Activated CD8-positive, alpha-beta T cell treated with anti-CD3 and anti-CD28 coated beads, Interleukin-2, amount 10 ng/mL, durations not matched to agents 7 days and 5 days (primary cell): ENCODE measurements at regions not wholly inside any gene's neighbourhood (a gene's known extent, or its start where the extent isn't known, plus 50 kb on each side); places are given as distances from the start of the nearest gene placed in this dataset.

ENCODE experiments used
- ATAC-seq: fragments of 150-1000 bp; cut with Tn5 transposase; one replicate; pipeline ENCODE4 v1.10.0; 2021; ENCODE audit warnings: moderate library complexity
- CTCF ChIA-PET: fragments of 350-600 bp; sonication (Branson Sonifier 250); formaldehyde crosslinking; loops from one replicate; lab custom pipeline; 2021; ENCODE audit warnings: antibody characterized with exemption; lab: Charles Lee
- POLR2A ChIA-PET: fragments of 350-600 bp; sonication (Branson Sonifier 250); formaldehyde crosslinking; loops from one replicate; lab custom pipeline; 2021; ENCODE audit warnings: antibody characterized with exemption; lab: Charles Lee
- DNase-seq: peaks from one replicate; pipeline ENCODE4 v3.0.0-alpha.2; 2020
- H3K27ac Mint-ChIP-seq: one replicate; pipeline ENCODE4 v1.8.0; 2021; ENCODE audit warnings: mild to moderate bottlenecking, mixed read lengths
- H3K27me3 Mint-ChIP-seq: one replicate; pipeline ENCODE4 v1.8.0; 2021; ENCODE audit warnings: low read depth, mixed read lengths
- H3K36me3 Mint-ChIP-seq: one replicate; pipeline ENCODE4 v1.8.0; 2021; ENCODE audit warnings: low read depth, mixed read lengths
- H3K4me1 Mint-ChIP-seq: one replicate; pipeline ENCODE4 v1.8.0; 2021; ENCODE audit warnings: low read depth, mixed read lengths
- H3K4me3 Mint-ChIP-seq: one replicate; pipeline ENCODE4 v1.8.0; 2021; ENCODE audit warnings: mild to moderate bottlenecking, mixed read lengths
- H3K9me3 Mint-ChIP-seq: one replicate; pipeline ENCODE4 v1.8.0; 2022; ENCODE audit warnings: mixed read lengths; ENCODE audit not compliant: insufficient read depth

- DNase-seq = no peak
- Mint-ChIP-seq H3K9me3 (no peaks in the 10 kb centered on the region), H3K27me3 (peaks cover 27% of the 10 kb centered on the region), H3K4me3 (no peak overlapping the region), H3K4me1 (no peaks in the 10 kb centered on the region), H3K36me3 (no peaks in the 10 kb centered on the region), H3K27ac (no peak overlapping the region)
- no peak for ATAC-seq
- POLR2A ChIA-PET = no interaction called here
- CTCF ChIA-PET = no interaction called here
Measured at GRCh38 chr2:176963568-176964287, 248.9 kb upstream of the HNRNPA3 start.

- Mint-ChIP-seq H3K9me3 (no peaks in the 10 kb centered on the region), H3K4me3 (no peak overlapping the region), H3K36me3 (no peaks in the 10 kb centered on the region), H3K4me1 (no peaks in the 10 kb centered on the region), H3K27ac (no peak overlapping the region), H3K27me3 (peaks cover 11% of the 10 kb centered on the region)
- CTCF ChIA-PET = interaction anchor here (0.9 kb wide), 2 partner anchors 9 to 14 kb away, joined by 3 read pairs; no protein-coding TSS in a partner anchor
- DNase-seq (no peak), ATAC-seq (no peak)
- POLR2A ChIA-PET = no interaction called here
Measured at GRCh38 chr2:176967911-176968450, 244.6 kb upstream of the HNRNPA3 start.

- no peaks in the 10 kb centered on the region for H3K36me3 Mint-ChIP-seq
- ChIA-PET CTCF (no interaction called here), POLR2A (no interaction called here)
- no peak overlapping the region for H3K4me3 Mint-ChIP-seq
- H3K27me3 Mint-ChIP-seq = peaks cover 7% of the 10 kb centered on the region
- DNase-seq (no peak), ATAC-seq (no peak)
- H3K9me3 Mint-ChIP-seq = no peaks in the 10 kb centered on the region
- H3K4me1 Mint-ChIP-seq = no peaks in the 10 kb centered on the region
- no peak overlapping the region for H3K27ac Mint-ChIP-seq
Measured at GRCh38 chr2:176969642-176970359, 242.8 kb upstream of the HNRNPA3 start.

GRCh38 chr2:176976736-176977685 lies 235.6 kb upstream of the HNRNPA3 start:
- ATAC-seq (no peak), DNase-seq (no peak)
- Mint-ChIP-seq H3K36me3 (no peaks in the 10 kb centered on the region), H3K4me3 (no peak overlapping the region), H3K27ac (no peak overlapping the region), H3K4me1 (no peaks in the 10 kb centered on the region), H3K27me3 (peaks cover 16% of the 10 kb centered on the region), H3K9me3 (no peaks in the 10 kb centered on the region)
- ChIA-PET CTCF (interaction anchor here (1.2 to 1.6 kb wide), 2 partner anchors 9 to 172 kb away, joined by 3 read pairs; no protein-coding TSS in a partner anchor), POLR2A (interaction anchor here (0.6 kb wide), 1 partner anchor 149 kb away, joined by 3 read pairs; no protein-coding TSS in a partner anchor)

GRCh38 chr2:176978921-176979320 lies 233.7 kb upstream of the HNRNPA3 start:
- no peak overlapping the region for H3K27ac Mint-ChIP-seq
- ChIA-PET CTCF (no interaction called here), POLR2A (no interaction called here)
- no peak for ATAC-seq
- no peak overlapping the region for H3K4me3 Mint-ChIP-seq
- H3K9me3 Mint-ChIP-seq = no peaks in the 10 kb centered on the region
- H3K4me1 Mint-ChIP-seq = no peaks in the 10 kb centered on the region
- H3K36me3 Mint-ChIP-seq = no peaks in the 10 kb centered on the region
- peaks cover 12% of the 10 kb centered on the region for H3K27me3 Mint-ChIP-seq
- DNase-seq = no peak

- ATAC-seq = no peak
Measured at GRCh38 chr2:176979981-176980710, 232.4 kb upstream of the HNRNPA3 start.

GRCh38 chr2:176984987-176985386 lies 227.6 kb upstream of the HNRNPA3 start:
- no peak overlapping the region for H3K4me3 Mint-ChIP-seq
- CTCF ChIA-PET = no interaction called here
- ATAC-seq = no peak

More at GRCh38 chr2:176979981-176980710, 232.4 kb upstream of the HNRNPA3 start:
- Mint-ChIP-seq H3K36me3 (no peaks in the 10 kb centered on the region), H3K4me1 (no peaks in the 10 kb centered on the region), H3K4me3 (no peak overlapping the region), H3K27me3 (peaks cover 6% of the 10 kb centered on the region), H3K9me3 (no peaks in the 10 kb centered on the region), H3K27ac (no peak overlapping the region)
- ChIA-PET CTCF (interaction anchor here (1.6 kb wide), 1 partner anchor 168 kb away, joined by 6 read pairs; no protein-coding TSS in a partner anchor), POLR2A (no interaction called here)
- DNase-seq = no peak

GRCh38 chr2:176985871-176986270 lies 226.7 kb upstream of the HNRNPA3 start:
- DNase-seq (no peak), ATAC-seq (no peak)
- Mint-ChIP-seq H3K27me3 (peaks cover 10% of the 10 kb centered on the region), H3K36me3 (peaks cover 2% of the 10 kb centered on the region), H3K27ac (no peak overlapping the region), H3K4me3 (no peak overlapping the region), H3K4me1 (no peaks in the 10 kb centered on the region), H3K9me3 (peaks cover 5% of the 10 kb centered on the region)
- CTCF ChIA-PET = interaction anchor here (1.0 kb wide), 1 partner anchor 124 kb away, joined by 3 read pairs; no protein-coding TSS in a partner anchor
- POLR2A ChIA-PET = no interaction called here

More at GRCh38 chr2:176984987-176985386, 227.6 kb upstream of the HNRNPA3 start:
- Mint-ChIP-seq H3K27ac (no peak overlapping the region), H3K9me3 (no peaks in the 10 kb centered on the region), H3K27me3 (peaks cover 10% of the 10 kb centered on the region), H3K36me3 (no peaks in the 10 kb centered on the region), H3K4me1 (no peaks in the 10 kb centered on the region)
- DNase-seq = no peak
- POLR2A ChIA-PET = no interaction called here

GRCh38 chr2:176986487-176986886 lies 226.1 kb upstream of the HNRNPA3 start:
- no peak for DNase-seq
- ChIA-PET CTCF (interaction anchor here (1.0 kb wide), 1 partner anchor 125 kb away, joined by 3 read pairs; no protein-coding TSS in a partner anchor), POLR2A (no interaction called here)
- H3K27me3 Mint-ChIP-seq = peaks cover 7% of the 10 kb centered on the region
- H3K4me1 Mint-ChIP-seq = no peaks in the 10 kb centered on the region
- peaks cover 2% of the 10 kb centered on the region for H3K36me3 Mint-ChIP-seq
- H3K9me3 Mint-ChIP-seq = peaks cover 5% of the 10 kb centered on the region
- no peak overlapping the region for H3K27ac Mint-ChIP-seq
- ATAC-seq = no peak
- H3K4me3 Mint-ChIP-seq = no peak overlapping the region

GRCh38 chr2:176991411-176991810 lies 221.2 kb upstream of the HNRNPA3 start:
- peaks cover 4% of the 10 kb centered on the region for H3K27me3 Mint-ChIP-seq
- ChIA-PET POLR2A (no interaction called here), CTCF (no interaction called here)
- no peak overlapping the region for H3K27ac Mint-ChIP-seq
- DNase-seq = no peak
- H3K36me3 Mint-ChIP-seq = peaks cover 4% of the 10 kb centered on the region
- peaks cover 5% of the 10 kb centered on the region for H3K9me3 Mint-ChIP-seq
- no peaks in the 10 kb centered on the region for H3K4me1 Mint-ChIP-seq
- ATAC-seq = no peak
- H3K4me3 Mint-ChIP-seq = no peak overlapping the region
